Heart left ventricle (tissue), 13 donors: ENCODE measurements at regions not wholly inside any gene's neighbourhood (a gene's known extent, or its start where the extent isn't known, plus 50 kb on each side); places are given as distances from the start of the nearest gene placed in this dataset.

Experiments
- POLR2A ChIP-seq, 2 donors: fragments of 450-650 bp; IDR thresholded peaks; one replicate each; pipeline ENCODE4 v1.6.1; 2017; ENCODE audit warnings: antibody characterized with exemption in 2 of 2, mild to moderate bottlenecking in 2 of 2, moderate library complexity in 2 of 2
- TF ChIP-seq, protein P1 (sequence below), 12 donors: fragments of 200-600 bp; sonication (generic) in 4 of 12; IDR thresholded peaks; one replicate each; pipeline versions ENCODE4 v1.5.0 to v1.8.0; 2018 to 2022; ENCODE audit warnings: antibody characterized with exemption in 12 of 12, mild to moderate bottlenecking in 5 of 12
- donor health status: ischemic (EF 13 %, LVEDD 7.1; RV severe dilation, severe dysfunction).
- donor health status: DM: no; HTN: yes; CAD: no.
- donor health status: DM: no; HTN: no; CAD: no.
- donor health status: ischemic (EF 25% LVEDD 6.9; RV normal size, moderate dysfunction).
- donor health status: ischemic (EF 25% LVEDD 5.7; RV mildly dilated, moderate dysfunction).
- donor health status: ischemic (EF 35%, LVEDD 5.7; RV mildly dilated, moderate dysfunction).
- donor health status: nonischemic (EF 11% LVEDD 7.7; RV severe dilation, severe dysfunction).
- donor health status: DM: yes; HTN: yes; CAD: no.
- donor health status: PGD.
- donor health status: ischemic (EF 29% LVEDD 5.4; RV normal size, mild dysfunction).
- donor health status: nonischemic (EF 23%, LVEDD 6.1; RV moderate dilation, normal function).

DNA sequence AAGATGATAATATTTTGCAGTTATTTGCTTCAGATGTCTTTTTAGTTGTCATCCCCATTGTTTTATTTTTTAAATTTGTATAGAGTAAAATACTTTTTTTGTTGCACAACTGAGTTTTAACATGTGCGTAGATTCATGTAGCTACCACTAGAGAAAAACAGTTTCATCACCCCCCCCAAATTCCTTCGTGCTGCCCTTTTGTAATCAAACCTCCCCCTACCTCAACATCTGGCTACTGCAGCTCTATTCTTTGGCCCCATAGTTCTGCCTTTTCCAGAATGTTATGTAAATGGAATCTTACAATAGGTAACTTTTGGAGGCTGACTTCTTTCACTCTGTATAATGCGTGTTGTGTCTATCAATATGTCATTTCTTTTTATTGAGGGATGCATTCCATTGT is 232.0 kb upstream of the RASGRP1 start:
- TF ChIP-seq, protein P1, sequence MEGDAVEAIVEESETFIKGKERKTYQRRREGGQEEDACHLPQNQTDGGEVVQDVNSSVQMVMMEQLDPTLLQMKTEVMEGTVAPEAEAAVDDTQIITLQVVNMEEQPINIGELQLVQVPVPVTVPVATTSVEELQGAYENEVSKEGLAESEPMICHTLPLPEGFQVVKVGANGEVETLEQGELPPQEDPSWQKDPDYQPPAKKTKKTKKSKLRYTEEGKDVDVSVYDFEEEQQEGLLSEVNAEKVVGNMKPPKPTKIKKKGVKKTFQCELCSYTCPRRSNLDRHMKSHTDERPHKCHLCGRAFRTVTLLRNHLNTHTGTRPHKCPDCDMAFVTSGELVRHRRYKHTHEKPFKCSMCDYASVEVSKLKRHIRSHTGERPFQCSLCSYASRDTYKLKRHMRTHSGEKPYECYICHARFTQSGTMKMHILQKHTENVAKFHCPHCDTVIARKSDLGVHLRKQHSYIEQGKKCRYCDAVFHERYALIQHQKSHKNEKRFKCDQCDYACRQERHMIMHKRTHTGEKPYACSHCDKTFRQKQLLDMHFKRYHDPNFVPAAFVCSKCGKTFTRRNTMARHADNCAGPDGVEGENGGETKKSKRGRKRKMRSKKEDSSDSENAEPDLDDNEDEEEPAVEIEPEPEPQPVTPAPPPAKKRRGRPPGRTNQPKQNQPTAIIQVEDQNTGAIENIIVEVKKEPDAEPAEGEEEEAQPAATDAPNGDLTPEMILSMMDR (IDR thresholded peaks at IDR 0.05), result no peak
- TF ChIP-seq POLR2A (IDR thresholded peaks at IDR 0.05), result no peak
